Body of pancreas (tissue), 4 donors: ENCODE measurements at regions not wholly inside any gene's neighbourhood (a gene's known extent, or its start where the extent isn't known, plus 50 kb on each side); places are given as distances from the start of the nearest gene placed in this dataset.

Experiments used
- ATAC-seq: fragments of 150-250 bp; one replicate; pipeline ENCODE4 v1.9.1; 2016
- DNase-seq, 4 donors: peaks; one replicate each; pipeline ENCODE4 v3.0.0-alpha.2; 2019
- H3K27ac ChIP-seq, 4 donors: fragments of 200-600 bp; sonication (generic); 1 replicate in 3 of 4; 2 replicates in 1 of 4; pipeline versions ENCODE4 v1.5.1 to v1.6.1; 2016 to 2019; ENCODE audit warnings: mild to moderate bottlenecking in 1 of 4, mixed read lengths in 1 of 4, moderate library complexity in 1 of 4
- H3K27me3 ChIP-seq, 2 donors: fragments of 200-600 bp; sonication (generic); one replicate each; pipeline ENCODE4 v1.6.0; 2016; ENCODE audit warnings: mild to moderate bottlenecking in 1 of 2
- H3K36me3 ChIP-seq, 2 donors: fragments of 200-600 bp; sonication (generic); replicated peaks in 1 of 2; 2 replicates each; pipeline ENCODE4 v1.5.1; 2016; ENCODE audit warnings: low read depth in 2 of 2; ENCODE audit not compliant: insufficient read depth in 1 of 2
- H3K4me1 ChIP-seq: fragments of 200-600 bp; sonication (generic); one replicate; pipeline ENCODE4 v1.6.0; 2016
- H3K4me3 ChIP-seq, 2 donors: fragments of 200-600 bp; sonication (generic); 1 replicate in 1 of 2; 2 replicates in 1 of 2; pipeline ENCODE4 v1.5.1; 2016 to 2019
- H3K9me3 ChIP-seq, 3 donors: fragments of 200-600 bp; sonication (generic); 1 replicate in 2 of 3; 2 replicates in 1 of 3; pipeline ENCODE4 v1.5.1; 2016
- POLR2A ChIP-seq, 3 donors: fragments of 450-650 bp; IDR thresholded peaks; one replicate each; pipeline ENCODE4 v1.6.1; 2016; ENCODE audit warnings: antibody characterized with exemption in 3 of 3, mild to moderate bottlenecking in 2 of 3
- WGBS, 2 donors: methylation state at CpG; one replicate each; pipeline ENCODE4 v1.1.5; 2017; 5-methylcytosine and 5-hydroxymethylcytosine counted together
- intact Hi-C: fragments of 100-400 bp; cut with DNase I; formaldehyde crosslinking; loops from one replicate; pipeline ENCODE4 v1.15.1; 2023
- TF ChIP-seq, protein P1 (sequence below), 7 experiments: fragments of 450-650 bp in 4 of 7; fragments of 200-600 bp in 3 of 7; sonication (generic) in 3 of 7; IDR thresholded peaks; one replicate each; pipeline ENCODE4 v1.5.1; 2016 to 2019; ENCODE audit warnings: antibody characterized with exemption in 7 of 7

- Histone ChIP-seq H3K27ac (no peak overlapping the region), H3K4me1 (no peaks in the 10 kb centered on the region), H3K27me3 (no peaks in the 10 kb centered on the region), H3K4me3 (no peak overlapping the region), H3K9me3 (no peaks in the 10 kb centered on the region), H3K36me3 (no peaks in the 10 kb centered on the region)
- DNase-seq (no peak), ATAC-seq (no peak)
- TF ChIP-seq POLR2A (IDR thresholded peaks at IDR 0.05), result no peak
- intact Hi-C loops, result no loop called here
- WGBS, 2 donors, result 72 to 77% methylated on average over 4 of the region's 4 CpGs
Measured at GRCh38 chr12:30835216-30835615, 80.5 kb upstream of the CAPRIN2 start.

DNA sequence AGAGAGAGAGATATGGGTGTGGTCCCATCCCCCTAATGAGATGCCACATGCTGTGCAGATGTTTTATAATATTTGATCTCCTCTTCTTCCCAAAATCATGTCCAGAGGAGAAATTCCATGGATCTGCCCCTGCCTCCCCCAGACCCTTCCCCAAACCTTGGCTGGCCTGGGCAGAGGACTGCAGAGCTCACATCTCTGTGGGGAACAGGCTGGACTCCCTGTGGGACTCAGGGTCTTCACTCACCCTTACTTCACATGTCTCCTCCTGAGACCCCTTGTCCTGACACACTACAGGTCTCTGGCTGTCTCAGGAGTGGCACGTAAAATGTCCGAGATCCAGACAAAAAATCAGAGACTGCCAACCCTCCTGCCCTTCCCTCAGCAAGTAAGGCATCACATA, 76.0 kb upstream of the CAPRIN2 start:
- no peak for TF ChIP-seq POLR2A (IDR thresholded peaks at IDR 0.05)
- TF ChIP-seq, protein P1, sequence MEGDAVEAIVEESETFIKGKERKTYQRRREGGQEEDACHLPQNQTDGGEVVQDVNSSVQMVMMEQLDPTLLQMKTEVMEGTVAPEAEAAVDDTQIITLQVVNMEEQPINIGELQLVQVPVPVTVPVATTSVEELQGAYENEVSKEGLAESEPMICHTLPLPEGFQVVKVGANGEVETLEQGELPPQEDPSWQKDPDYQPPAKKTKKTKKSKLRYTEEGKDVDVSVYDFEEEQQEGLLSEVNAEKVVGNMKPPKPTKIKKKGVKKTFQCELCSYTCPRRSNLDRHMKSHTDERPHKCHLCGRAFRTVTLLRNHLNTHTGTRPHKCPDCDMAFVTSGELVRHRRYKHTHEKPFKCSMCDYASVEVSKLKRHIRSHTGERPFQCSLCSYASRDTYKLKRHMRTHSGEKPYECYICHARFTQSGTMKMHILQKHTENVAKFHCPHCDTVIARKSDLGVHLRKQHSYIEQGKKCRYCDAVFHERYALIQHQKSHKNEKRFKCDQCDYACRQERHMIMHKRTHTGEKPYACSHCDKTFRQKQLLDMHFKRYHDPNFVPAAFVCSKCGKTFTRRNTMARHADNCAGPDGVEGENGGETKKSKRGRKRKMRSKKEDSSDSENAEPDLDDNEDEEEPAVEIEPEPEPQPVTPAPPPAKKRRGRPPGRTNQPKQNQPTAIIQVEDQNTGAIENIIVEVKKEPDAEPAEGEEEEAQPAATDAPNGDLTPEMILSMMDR (IDR thresholded peaks at IDR 0.05), result no peak
- Histone ChIP-seq H3K27ac (no peak overlapping the region), H3K4me1 (no peaks in the 10 kb centered on the region), H3K36me3 (no peaks in the 10 kb centered on the region), H3K4me3 (no peak overlapping the region), H3K27me3 (no peaks in the 10 kb centered on the region), H3K9me3 (no peaks in the 10 kb centered on the region)
- DNase-seq (no peak), ATAC-seq (no peak)
- 80 to 94% methylated on average over 2 of the region's 2 CpGs for WGBS, 2 donors
- intact Hi-C loops, result no loop called here

DNA sequence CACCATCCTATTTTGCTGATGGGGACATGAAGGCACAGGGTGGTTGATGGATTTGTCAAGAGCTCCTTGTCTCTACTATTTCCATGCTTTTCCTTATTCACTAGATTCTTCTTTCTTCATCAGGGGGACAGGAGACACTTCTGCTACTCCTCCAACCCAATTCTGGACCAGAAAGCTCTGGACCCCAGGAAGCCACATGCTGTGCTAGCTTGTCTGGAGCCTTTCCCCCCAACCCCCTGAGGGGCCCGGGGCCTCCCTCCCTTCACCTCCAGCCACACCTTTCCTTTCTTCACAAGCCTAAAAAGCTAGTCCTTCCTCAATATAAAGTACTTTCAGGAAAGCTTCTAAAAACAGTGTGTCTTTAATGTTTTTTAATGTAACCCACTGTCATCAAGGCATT, 75.1 kb upstream of the CAPRIN2 start:
- ATAC-seq, result no peak
- Histone ChIP-seq H3K27ac (no peak overlapping the region), H3K4me3 (no peak overlapping the region), H3K4me1 (no peaks in the 10 kb centered on the region), H3K27me3 (no peaks in the 10 kb centered on the region), H3K36me3 (no peaks in the 10 kb centered on the region), H3K9me3 (no peaks in the 10 kb centered on the region)
- intact Hi-C loops, result no loop called here
- TF ChIP-seq POLR2A (IDR thresholded peaks at IDR 0.05), result no peak
- TF ChIP-seq, protein P1 (IDR thresholded peaks at IDR 0.05), result no peak
- 53 to 57% methylated on average over 1 of the region's 1 CpG for WGBS, 2 donors
- DNase-seq, result no peak

DNA sequence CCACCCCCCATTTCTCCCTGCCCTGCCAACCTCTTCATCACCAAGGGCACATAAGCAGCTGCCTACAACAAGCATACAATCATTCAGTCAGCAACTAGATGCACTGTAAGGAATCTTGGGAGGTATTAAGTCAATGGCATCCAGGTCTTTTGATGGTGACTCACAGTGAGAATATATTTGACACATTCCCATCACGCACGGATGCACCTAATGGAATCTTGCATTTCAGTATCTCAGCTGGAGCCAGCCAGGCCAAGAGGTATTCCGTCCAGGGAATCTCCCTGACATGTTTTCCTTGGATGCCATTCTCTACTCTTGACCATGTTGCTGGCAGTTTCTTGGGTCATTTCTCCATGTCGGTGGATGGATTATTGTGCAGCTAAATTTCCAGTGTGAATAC, 73.9 kb upstream of the CAPRIN2 start:
- ATAC-seq (no peak), DNase-seq (no peak)
- no peak for TF ChIP-seq POLR2A (IDR thresholded peaks at IDR 0.05)
- TF ChIP-seq, protein P1 (IDR thresholded peaks at IDR 0.05), result no peak
- intact Hi-C loops, result no loop called here
- H3K4me3 ChIP-seq, result no peak overlapping the region
- 54 to 83% methylated on average over 4 of the region's 4 CpGs for WGBS, 2 donors
- H3K36me3 ChIP-seq, result no peaks in the 10 kb centered on the region
- no peak overlapping the region for H3K27ac ChIP-seq
- peaks cover 2% of the 10 kb centered on the region for H3K4me1 ChIP-seq
- no peaks in the 10 kb centered on the region for H3K27me3 ChIP-seq
- no peaks in the 10 kb centered on the region for H3K9me3 ChIP-seq

DNA sequence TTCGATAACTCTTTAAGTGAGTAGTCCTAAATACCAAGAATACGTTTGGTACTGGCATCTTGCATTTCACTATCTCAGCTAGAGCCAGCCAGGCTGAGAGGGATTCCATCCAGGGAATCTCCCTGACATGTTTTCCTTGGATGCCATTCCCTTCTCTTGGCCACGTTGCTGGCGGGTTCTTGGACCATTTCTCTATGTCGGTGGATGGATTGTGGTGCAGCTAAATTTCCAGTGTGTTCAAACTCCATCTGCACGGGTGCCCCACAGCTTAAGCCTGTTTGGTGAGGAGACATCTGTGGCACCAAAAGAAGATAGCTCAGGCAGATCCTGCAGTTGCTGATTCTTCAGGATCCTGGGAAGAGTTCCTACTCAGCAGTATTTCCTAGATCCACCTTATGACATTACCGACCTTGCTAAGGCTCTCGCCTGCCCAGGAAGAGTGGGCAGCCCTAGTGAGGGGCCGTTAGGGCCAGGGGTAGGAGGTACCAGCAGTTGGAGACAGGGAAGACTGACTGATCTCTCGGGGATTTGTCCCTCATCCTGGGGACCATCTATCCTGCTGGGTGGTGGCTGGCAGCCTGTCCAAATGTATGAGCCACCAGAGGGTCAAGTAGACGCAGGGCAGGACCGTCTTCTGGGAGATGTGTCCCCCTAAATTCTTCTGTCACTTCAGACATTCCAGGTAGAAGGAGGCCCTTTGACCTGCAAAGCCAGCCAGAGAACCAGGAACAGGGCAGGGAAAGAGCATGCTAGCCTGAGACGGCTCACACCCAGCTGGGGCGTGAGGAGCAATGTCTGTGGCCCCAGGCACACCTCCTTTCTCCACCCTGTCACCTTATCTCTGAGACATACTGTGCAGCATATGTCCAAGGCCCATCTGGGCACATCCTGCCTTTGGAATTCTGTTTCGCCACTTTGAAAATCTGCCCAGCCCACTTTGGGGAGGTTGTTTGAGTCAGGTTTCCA, 72.6 kb upstream of the CAPRIN2 start:
- Histone ChIP-seq H3K4me1 (peaks cover 13% of the 10 kb centered on the region), H3K27ac (no peak overlapping the region), H3K27me3 (no peaks in the 10 kb centered on the region), H3K9me3 (no peaks in the 10 kb centered on the region), H3K36me3 (no peaks in the 10 kb centered on the region), H3K4me3 (no peak overlapping the region)
- WGBS, 2 donors, result 64 to 66% methylated on average over 13 to 15 of the region's 15 CpGs
- TF ChIP-seq, protein P1 (IDR thresholded peaks at IDR 0.05), result no peak
- TF ChIP-seq POLR2A (IDR thresholded peaks at IDR 0.05), result no peak
- DNase-seq (no peak), ATAC-seq (no peak)
- intact Hi-C loops, result no loop called here
